AG09319 (cell line): ENCODE measurements at regions not wholly inside any gene's neighbourhood (a gene's known extent, or its start where the extent isn't known, plus 50 kb on each side); places are given as distances from the start of the nearest gene placed in this dataset.
"Not testable (repeated sequence)": the region's sequence is repeated elsewhere in the genome, so short reads cannot be mapped to it uniquely, and the experiment has no call there.

ENCODE experiments used
- DNase-seq: peaks from one replicate; pipeline ENCODE4 v3.0.0-alpha.2; 2010; ENCODE audit warnings: low read depth; ENCODE audit errors: extremely low read depth
- TF ChIP-seq, protein P1 (sequence below): IDR thresholded peaks from 2 replicates; pipeline ENCODE4 v1.5.1; 2011; ENCODE audit warnings: low read depth, mild to moderate bottlenecking, inconsistent platforms, low read length, moderate library complexity

- no peak for DNase-seq
- TF ChIP-seq, protein P1, sequence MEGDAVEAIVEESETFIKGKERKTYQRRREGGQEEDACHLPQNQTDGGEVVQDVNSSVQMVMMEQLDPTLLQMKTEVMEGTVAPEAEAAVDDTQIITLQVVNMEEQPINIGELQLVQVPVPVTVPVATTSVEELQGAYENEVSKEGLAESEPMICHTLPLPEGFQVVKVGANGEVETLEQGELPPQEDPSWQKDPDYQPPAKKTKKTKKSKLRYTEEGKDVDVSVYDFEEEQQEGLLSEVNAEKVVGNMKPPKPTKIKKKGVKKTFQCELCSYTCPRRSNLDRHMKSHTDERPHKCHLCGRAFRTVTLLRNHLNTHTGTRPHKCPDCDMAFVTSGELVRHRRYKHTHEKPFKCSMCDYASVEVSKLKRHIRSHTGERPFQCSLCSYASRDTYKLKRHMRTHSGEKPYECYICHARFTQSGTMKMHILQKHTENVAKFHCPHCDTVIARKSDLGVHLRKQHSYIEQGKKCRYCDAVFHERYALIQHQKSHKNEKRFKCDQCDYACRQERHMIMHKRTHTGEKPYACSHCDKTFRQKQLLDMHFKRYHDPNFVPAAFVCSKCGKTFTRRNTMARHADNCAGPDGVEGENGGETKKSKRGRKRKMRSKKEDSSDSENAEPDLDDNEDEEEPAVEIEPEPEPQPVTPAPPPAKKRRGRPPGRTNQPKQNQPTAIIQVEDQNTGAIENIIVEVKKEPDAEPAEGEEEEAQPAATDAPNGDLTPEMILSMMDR: no peak
These were observed 401.2 kb downstream of the THBS2 start for GRCh38 chr6:168852376-168852884.

DNA sequence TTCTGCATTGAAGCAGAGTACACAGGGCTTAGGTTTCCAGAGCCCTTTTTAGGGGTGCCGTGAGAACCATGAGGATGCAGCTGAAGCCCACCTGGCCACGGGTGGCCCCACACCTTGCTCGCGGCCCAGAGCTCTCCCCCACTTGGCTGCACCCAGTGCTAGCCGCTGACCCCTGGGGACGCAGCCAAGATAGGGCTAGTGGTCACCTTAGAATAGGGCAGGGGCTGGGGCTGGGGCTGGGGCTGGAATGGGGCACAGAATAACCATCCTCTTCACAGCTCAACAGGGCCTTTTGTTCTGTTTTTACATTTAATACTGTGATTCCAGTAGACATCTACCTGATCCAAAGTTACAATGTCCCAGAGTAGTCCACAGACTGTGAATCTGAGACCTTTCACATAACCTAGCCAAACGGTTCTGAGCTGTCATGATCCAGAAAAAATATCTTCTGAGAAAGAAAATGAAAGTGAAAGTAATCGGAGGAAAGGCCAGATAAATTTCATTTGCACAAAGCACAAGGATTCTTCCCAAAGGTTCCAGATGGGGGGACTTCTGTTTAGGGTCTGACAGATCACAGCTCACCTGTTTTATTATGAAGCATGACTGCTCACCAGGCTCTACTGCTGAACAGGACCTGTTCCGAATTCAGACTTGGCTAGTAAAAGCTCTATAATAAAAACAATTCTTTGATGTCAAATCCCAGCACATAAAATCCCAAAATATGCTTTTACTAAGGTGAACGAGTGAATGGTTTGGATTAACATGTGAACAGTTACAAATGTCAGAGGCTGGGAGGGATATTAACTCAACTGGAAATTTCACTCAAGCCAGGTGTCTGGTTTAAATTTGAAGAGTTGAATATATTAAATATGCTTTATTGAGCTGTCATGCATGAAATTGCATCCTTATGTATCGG lies 401.9 kb downstream of the THBS2 start:
- DNase-seq: no peak
- TF ChIP-seq, protein P1: no peak

DNA sequence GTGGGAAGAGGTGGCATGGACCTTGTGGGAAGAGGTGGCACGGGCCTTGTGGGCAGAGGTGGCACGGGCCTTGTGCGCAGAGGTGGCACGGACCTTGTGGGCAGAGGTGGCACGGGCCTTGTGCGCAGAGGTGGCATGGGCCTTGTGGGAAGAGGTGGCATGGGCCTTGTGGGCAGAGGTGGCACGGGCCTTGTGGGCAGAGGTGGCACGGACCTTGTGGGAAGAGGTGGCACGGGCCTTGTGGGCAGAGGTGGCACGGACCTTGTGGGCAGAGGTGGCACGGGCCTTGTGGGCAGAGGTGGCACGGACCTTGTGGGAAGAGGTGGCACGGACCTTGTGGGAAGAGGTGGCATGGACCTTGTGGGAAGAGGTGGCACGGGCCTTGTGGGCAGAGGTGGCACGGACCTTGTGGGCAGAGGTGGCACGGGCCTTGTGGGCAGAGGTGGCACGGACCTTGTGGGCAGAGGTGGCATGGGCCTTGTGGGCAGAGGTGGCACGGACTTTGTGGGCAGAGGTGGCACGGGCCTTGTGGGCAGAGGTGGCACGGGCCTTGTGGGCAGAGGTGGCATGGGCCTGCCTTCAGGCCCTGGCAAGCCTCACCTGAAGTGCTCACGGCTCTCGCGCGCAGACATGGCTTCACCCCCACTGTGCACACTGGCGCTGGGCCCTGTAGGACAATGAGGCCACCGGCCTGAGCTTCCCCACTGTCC lies 403.5 kb downstream of the THBS2 start:
- DNase-seq: not testable (repeated sequence)

GRCh38 chr6:168849459-168849858 lies 404.2 kb downstream of the THBS2 start:
- DNase-seq: no peak
- TF ChIP-seq, protein P1: no peak

DNA sequence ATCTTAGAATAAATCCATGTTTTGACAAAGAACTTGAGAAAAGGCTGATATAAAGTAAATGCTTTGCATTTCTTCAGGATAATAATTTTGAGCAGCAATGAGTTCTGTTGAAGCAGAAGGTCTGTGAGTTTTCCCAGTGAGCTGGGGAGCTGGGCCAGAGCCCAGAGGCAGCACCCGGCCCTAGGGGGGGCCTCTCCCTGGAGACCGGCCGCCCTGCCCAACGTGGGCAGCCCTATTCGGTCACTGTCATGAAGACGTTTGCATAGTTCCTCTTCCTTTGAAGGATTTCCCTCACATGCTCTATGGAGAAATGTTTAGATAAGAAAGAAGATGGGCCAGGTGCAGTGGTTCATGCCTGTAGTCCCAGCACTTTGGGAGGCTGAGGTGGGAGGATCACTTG lies 404.8 kb downstream of the THBS2 start:
- DNase-seq: no peak
- TF ChIP-seq, protein P1: no peak

DNA sequence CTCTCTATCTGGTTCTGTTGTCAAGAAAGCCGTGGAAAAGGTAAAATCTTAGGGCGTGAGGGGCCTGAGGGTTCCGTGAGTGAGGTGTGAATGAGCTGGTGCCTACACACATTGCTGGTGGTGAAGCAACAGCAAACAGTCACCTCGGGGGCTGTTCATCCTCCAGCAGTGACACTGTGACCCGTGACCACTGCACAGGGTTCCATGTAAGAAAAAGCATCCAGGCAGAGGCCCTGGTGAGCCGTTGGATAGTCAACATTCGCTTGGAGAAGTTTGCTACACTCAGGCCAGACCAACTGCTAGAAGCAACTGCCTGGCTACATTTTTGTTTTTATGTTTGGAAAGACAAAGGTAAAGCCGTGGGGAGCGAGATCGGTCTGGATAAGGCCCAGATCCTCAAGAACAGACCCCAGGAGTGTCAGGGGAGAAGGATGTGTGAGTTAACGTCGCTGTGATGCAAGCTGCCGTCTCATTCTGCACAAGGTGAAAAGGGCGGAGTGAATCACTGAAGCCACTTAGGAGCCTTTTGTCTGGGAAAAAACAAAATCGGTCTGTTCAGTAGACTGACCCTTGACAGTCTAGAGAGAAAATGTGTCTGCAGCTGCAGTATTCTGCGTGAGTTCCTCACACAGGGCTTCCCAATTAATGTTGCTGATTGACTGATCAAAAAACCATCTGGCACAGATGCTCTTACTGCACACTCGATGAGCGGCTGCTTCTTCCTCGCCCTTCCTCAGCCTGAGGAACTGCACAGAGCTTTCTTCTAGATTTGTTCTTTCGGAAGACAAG lies 404.0 kb downstream of the SMOC2 start:
- no peak for DNase-seq
- TF ChIP-seq, protein P1: no peak

DNA sequence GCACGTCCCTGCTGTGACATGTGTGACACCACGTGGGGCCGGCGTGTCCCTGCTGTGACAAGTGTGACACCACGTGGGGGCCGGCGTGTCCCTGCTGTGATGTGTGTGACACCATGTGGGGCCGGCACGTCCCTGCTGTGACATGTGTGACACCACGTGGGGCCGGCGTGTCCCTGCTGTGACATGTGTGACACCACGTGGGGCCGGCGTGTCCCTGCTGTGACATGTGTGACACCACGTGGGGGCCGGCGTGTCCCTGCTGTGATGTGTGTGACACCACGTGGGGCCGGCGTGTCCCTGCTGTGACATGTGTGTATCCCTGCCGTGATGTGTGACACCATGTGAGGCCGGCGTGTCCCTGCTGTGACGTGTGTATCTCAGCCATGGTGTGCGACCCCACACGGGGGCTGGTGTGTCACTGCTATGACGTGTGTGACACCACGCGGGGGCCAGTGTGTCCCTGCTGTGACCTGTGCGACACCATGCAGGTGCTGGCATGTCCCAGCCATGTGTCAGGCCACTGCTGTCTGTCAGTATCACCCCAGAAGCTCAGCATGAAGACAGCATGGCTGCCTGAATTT lies 401.7 kb downstream of the SMOC2 start:
- not testable (repeated sequence) for DNase-seq
